Nephron progenitor cell (in vitro differentiated cells): ENCODE measurements at regions not wholly inside any gene's neighbourhood (a gene's known extent, or its start where the extent isn't known, plus 50 kb on each side); places are given as distances from the start of the nearest gene placed in this dataset.

Source experiments
- DNase-seq: peaks from one replicate; pipeline ENCODE4 v3.0.0; 2021
- H3K27ac Mint-ChIP-seq: 2 replicates; pipeline ENCODE4 v1.8.0; 2021; ENCODE audit warnings: mild to moderate bottlenecking, moderate library complexity, mixed read lengths
- H3K27me3 Mint-ChIP-seq: 2 replicates; pipeline ENCODE4 v1.8.0; 2021; ENCODE audit warnings: mild to moderate bottlenecking, low read depth, mixed read lengths; ENCODE audit not compliant: poor library complexity
- H3K36me3 Mint-ChIP-seq: 2 replicates; pipeline ENCODE4 v1.8.0; 2021; ENCODE audit warnings: low read depth, mixed read lengths
- H3K4me1 Mint-ChIP-seq: 2 replicates; pipeline ENCODE4 v1.8.0; 2021; ENCODE audit warnings: mixed read lengths
- H3K4me3 Mint-ChIP-seq: 2 replicates; pipeline ENCODE4 v1.8.0; 2021; ENCODE audit warnings: mild to moderate bottlenecking, moderate library complexity, mixed read lengths
- H3K9me3 Mint-ChIP-seq: 2 replicates; pipeline ENCODE4 v1.8.0; 2021; ENCODE audit warnings: mild to moderate bottlenecking, moderate library complexity, mixed read lengths
- TF ChIP-seq, protein P1 (sequence below): fragments of 200-600 bp; sonication (generic); IDR thresholded peaks from 2 replicates; pipeline ENCODE4 v1.5.0; 2021; ENCODE audit warnings: antibody characterized with exemption

DNA sequence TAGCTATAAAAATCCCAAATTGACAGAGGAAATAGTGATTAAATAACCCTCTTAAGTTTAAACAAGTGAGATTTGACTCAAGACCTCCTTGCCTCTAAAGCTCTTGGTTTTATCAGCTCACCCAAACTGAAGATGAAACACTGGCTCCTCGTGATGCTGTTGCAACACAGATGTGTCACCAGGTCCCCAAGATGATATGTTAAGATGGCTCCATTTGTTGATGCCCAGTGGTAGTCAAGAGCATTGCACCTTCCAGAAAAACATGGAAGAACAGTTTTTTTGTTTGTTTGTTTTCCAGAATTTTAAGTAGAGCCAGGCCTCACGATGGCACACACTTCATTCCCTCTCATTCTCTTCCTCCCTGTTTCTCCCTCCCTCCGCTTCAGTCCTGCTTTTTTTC is 399.8 kb downstream of the TXNL1 start:
- Mint-ChIP-seq H3K27ac (no peak overlapping the region), H3K9me3 (peaks cover 11% of the 10 kb centered on the region), H3K4me3 (no peak overlapping the region), H3K4me1 (peaks cover 18% of the 10 kb centered on the region), H3K36me3 (no peaks in the 10 kb centered on the region), H3K27me3 (peaks cover 4% of the 10 kb centered on the region)
- DNase-seq: no peak
- TF ChIP-seq, protein P1, sequence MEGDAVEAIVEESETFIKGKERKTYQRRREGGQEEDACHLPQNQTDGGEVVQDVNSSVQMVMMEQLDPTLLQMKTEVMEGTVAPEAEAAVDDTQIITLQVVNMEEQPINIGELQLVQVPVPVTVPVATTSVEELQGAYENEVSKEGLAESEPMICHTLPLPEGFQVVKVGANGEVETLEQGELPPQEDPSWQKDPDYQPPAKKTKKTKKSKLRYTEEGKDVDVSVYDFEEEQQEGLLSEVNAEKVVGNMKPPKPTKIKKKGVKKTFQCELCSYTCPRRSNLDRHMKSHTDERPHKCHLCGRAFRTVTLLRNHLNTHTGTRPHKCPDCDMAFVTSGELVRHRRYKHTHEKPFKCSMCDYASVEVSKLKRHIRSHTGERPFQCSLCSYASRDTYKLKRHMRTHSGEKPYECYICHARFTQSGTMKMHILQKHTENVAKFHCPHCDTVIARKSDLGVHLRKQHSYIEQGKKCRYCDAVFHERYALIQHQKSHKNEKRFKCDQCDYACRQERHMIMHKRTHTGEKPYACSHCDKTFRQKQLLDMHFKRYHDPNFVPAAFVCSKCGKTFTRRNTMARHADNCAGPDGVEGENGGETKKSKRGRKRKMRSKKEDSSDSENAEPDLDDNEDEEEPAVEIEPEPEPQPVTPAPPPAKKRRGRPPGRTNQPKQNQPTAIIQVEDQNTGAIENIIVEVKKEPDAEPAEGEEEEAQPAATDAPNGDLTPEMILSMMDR: no peak

DNA sequence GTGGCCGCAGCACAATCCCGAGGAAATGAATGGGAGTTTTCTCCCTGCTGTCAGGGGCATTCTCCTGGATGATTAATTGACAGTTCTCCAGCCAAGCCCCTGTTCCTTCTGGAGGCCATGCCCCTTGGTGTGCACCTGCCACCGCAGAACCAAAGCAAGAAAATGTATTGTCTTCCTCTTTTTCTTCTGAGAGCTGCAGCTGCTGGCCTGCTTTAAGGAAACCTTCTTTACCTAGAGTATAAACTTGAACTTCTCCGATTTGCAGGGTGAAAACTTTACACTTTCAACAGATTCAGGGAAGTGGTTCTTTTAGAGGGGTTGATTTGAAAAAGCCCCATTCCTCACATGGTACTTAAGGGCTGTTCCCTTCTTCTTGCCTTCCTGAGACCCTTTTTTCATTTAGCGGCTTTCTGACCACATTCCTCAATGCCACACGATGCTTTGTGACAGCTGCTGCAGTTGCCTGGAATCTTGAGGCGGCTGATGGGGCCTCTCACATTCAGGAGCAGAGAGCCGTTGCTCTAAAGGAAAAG is 402.8 kb downstream of the TXNL1 start:
- peaks cover 4% of the 10 kb centered on the region for H3K27me3 Mint-ChIP-seq
- DNase-seq: peak; percentile 10
- H3K4me1 Mint-ChIP-seq: peaks cover 18% of the 10 kb centered on the region
- H3K36me3 Mint-ChIP-seq: peaks cover 1% of the 10 kb centered on the region
- H3K27ac Mint-ChIP-seq: no peak overlapping the region
- TF ChIP-seq, protein P1: no peak
- peaks cover 29% of the 10 kb centered on the region for H3K9me3 Mint-ChIP-seq
- no peak overlapping the region for H3K4me3 Mint-ChIP-seq

DNA sequence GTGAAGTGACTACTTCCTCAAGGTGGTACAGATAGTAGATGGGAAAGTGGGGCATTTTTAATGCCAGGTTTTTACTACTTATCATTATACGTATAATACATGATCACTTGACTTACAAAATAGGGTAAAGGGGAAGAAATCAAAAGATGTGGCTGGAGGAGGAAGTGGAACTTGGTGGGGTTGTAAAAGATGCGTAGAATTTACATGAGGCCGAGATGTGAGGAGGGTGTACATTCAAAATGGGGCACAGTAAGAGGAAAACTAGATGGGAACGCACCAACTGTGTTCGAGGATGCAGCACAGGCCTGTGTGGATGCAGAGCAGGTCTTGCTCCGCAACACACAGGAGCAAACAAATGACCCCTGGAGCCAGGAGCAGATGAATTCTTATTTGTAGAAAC is 403.3 kb downstream of the TXNL1 start:
- peaks cover 18% of the 10 kb centered on the region for H3K4me1 Mint-ChIP-seq
- H3K4me3 Mint-ChIP-seq: no peak overlapping the region
- H3K27me3 Mint-ChIP-seq: peaks cover 4% of the 10 kb centered on the region
- peaks cover 34% of the 10 kb centered on the region for H3K9me3 Mint-ChIP-seq
- peaks cover 5% of the 10 kb centered on the region for H3K36me3 Mint-ChIP-seq
- H3K27ac Mint-ChIP-seq: peak overlapping the region; percentile 1
- no peak for DNase-seq
- TF ChIP-seq, protein P1: no peak

DNA sequence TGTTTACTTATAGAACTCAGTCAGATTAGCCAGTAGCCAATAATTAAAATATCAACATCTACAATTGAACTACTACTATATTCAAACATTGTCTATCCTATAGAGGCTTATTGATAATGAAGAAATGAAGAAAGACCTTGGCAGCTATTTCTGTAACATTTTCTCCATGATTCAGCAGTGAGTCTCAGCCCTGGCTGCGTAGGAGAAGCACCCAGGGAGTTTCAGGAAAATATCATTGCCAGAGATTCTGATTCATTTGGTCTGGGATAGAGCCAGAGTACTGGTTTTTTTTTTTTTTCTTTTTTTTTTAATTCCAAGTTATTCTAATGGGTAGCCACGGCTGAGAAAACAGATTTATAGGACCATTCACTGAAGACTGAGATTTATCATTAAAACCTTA is 404.8 kb downstream of the TXNL1 start:
- Mint-ChIP-seq H3K27ac (no peak overlapping the region), H3K36me3 (peaks cover 5% of the 10 kb centered on the region), H3K4me1 (peaks cover 18% of the 10 kb centered on the region), H3K9me3 (peaks cover 39% of the 10 kb centered on the region), H3K27me3 (peaks cover 4% of the 10 kb centered on the region), H3K4me3 (no peak overlapping the region)
- TF ChIP-seq, protein P1: no peak
- DNase-seq: no peak

DNA sequence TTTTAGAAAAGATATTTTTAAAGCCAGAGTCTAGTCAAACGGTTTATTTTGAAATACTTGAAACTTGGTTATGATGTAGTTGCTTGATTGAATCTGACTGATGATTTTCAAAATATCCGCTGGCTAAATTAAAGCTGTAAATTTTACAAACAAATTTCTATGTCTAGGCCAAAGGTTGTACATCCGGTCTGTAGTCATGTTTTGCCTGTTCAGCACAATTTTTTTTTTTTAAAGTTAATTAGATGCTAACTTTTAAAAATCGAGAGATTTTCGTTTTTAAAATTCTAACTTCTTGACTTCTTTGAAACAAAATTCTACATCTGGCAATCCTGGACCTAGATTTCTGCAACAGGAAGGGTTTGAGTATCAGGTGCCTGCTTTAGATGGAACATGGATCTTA is 412.4 kb downstream of the TXNL1 start:
- Mint-ChIP-seq H3K27me3 (no peaks in the 10 kb centered on the region), H3K4me3 (no peak overlapping the region), H3K9me3 (peaks cover 33% of the 10 kb centered on the region), H3K4me1 (peaks cover 4% of the 10 kb centered on the region), H3K27ac (no peak overlapping the region), H3K36me3 (peaks cover 5% of the 10 kb centered on the region)
- TF ChIP-seq, protein P1: no peak
- no peak for DNase-seq

DNA sequence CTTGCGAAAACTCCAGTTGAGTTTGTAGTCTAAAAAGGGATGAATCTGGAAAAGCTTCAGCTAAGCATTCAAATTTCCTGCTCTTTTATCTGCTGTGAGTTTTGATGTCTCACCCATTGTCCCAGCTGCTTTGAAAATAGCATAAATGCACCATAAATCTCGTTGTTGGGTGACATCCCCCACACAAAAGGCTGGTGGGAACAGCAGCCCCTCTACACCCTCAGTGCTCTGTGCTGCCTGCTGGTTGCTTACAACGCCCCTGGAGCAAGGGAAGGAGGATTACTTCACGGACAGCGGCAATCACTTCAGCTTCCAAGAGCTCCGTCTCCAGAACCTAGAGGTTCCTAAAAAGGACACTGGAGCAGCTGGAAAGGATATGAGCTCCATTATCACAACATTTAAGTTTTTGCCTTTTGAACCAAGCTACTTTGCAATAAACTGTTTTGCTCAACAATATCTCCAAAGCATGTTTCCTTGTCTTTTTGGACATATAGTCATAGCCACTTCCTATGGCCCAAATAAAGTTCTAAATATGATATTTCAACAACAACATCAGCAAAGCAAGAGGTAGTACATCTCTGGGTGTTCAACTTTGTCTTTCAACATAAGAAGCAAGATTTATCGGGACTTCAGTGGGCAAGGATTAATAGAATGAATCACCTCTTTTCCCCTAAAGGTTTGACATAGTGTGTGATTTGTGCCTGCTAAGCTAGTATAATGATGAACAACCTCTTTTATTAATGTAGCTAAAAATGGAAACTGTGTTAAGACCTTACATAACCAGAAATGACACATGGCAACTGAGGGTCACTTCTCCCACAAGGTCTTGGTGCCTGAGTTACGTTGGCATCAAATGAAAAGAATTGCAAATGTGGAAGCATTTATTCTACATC is 413.5 kb downstream of the TXNL1 start:
- Mint-ChIP-seq H3K4me1 (peaks cover 4% of the 10 kb centered on the region), H3K36me3 (no peaks in the 10 kb centered on the region), H3K27ac (no peak overlapping the region), H3K9me3 (peaks cover 22% of the 10 kb centered on the region), H3K4me3 (no peak overlapping the region), H3K27me3 (no peaks in the 10 kb centered on the region)
- DNase-seq: no peak
- TF ChIP-seq, protein P1: no peak
